ENCODE measurements at regions not wholly inside any gene's neighbourhood (a gene's known extent, or its start where the extent isn't known, plus 50 kb on each side); places are given as distances from the start of the nearest gene placed in this dataset.

DNA sequence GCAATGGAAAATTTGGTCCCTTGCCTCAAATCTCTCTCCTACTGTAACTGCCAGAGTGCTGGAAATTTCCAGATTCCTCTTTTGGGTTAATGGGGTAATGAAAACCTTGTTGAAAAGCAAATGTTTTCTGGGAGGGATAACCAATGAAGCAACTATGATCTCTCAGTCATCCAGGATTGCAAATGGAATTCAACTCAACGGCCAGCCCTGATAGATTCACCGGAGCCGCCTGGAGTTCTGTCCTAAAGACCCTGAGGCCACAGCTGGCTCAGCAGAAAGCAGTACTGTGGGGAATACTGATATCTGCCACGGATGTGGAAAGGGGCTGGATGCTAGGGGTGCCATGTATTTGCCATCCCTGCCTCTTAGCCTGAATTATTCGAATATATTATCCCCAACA lies 167.8 kb downstream of the NRP2 start:
- no peak for TF ChIP-seq POLR2A (IDR thresholded peaks at IDR 0.05; ENCODE audit: low read length)
- no peak for TF ChIP-seq GATA1 (IDR thresholded peaks at IDR 0.05; ENCODE audit: low read depth, low read length)

Measured in erythroblast (primary cell).